Endothelial cell (in vitro differentiated cells): ENCODE measurements at regions not wholly inside any gene's neighbourhood (a gene's known extent, or its start where the extent isn't known, plus 50 kb on each side); places are given as distances from the start of the nearest gene placed in this dataset.
"Not testable (repeated sequence)": the region's sequence is repeated elsewhere in the genome, so short reads cannot be mapped to it uniquely, and the experiment has no call there.

ENCODE experiments used
- DNase-seq: peaks from one replicate; pipeline ENCODE4 v3.0.0; 2021; ENCODE audit warnings: low spot score
- H3K27ac Mint-ChIP-seq: one replicate; pipeline ENCODE4 v1.8.0; 2021; ENCODE audit warnings: mixed read lengths, inconsistent platforms; ENCODE audit not compliant: unreplicated experiment
- H3K27me3 Mint-ChIP-seq: one replicate; pipeline ENCODE4 v1.8.0; 2021; ENCODE audit warnings: mild to moderate bottlenecking, moderate library complexity, mixed read lengths, inconsistent platforms; ENCODE audit not compliant: unreplicated experiment
- H3K36me3 Mint-ChIP-seq: one replicate; pipeline ENCODE4 v1.8.0; 2021; ENCODE audit warnings: mild to moderate bottlenecking, low read depth, mixed read lengths, inconsistent platforms; ENCODE audit not compliant: unreplicated experiment
- H3K4me1 Mint-ChIP-seq: one replicate; pipeline ENCODE4 v1.8.0; 2021; ENCODE audit warnings: mild to moderate bottlenecking, mixed read lengths, inconsistent platforms; ENCODE audit not compliant: unreplicated experiment
- H3K4me3 Mint-ChIP-seq: one replicate; pipeline ENCODE4 v1.8.0; 2021; ENCODE audit warnings: mild to moderate bottlenecking, mixed read lengths, inconsistent platforms; ENCODE audit not compliant: unreplicated experiment
- H3K9me3 Mint-ChIP-seq: one replicate; pipeline ENCODE4 v1.8.0; 2021; ENCODE audit warnings: mixed read lengths, inconsistent platforms; ENCODE audit not compliant: unreplicated experiment
- CTCF ChIP-seq: fragments of 200-600 bp; sonication (generic); IDR thresholded peaks from one replicate; pipeline ENCODE4 v1.5.0; 2021; ENCODE audit warnings: antibody characterized with exemption; ENCODE audit not compliant: unreplicated experiment

- Mint-ChIP-seq H3K4me1 (no peaks in the 10 kb centered on the region), H3K9me3 (peaks cover 8% of the 10 kb centered on the region), H3K27ac (no peak overlapping the region), H3K27me3 (peaks cover 3% of the 10 kb centered on the region), H3K4me3 (no peak overlapping the region), H3K36me3 (no peaks in the 10 kb centered on the region)
- DNase-seq = no peak
- no peak for TF ChIP-seq CTCF
Measured at GRCh38 chr20:41704896-41705295, 86.7 kb upstream of the CHD6 start.

GRCh38 chr20:41702647-41703046, 84.5 kb upstream of the CHD6 start:
- H3K9me3 Mint-ChIP-seq = peaks cover 8% of the 10 kb centered on the region
- TF ChIP-seq CTCF = no peak
- H3K27ac Mint-ChIP-seq = no peak overlapping the region
- H3K27me3 Mint-ChIP-seq = peaks cover 2% of the 10 kb centered on the region
- no peak for DNase-seq
- H3K4me1 Mint-ChIP-seq = no peaks in the 10 kb centered on the region
- no peak overlapping the region for H3K4me3 Mint-ChIP-seq
- no peaks in the 10 kb centered on the region for H3K36me3 Mint-ChIP-seq

- H3K27me3 Mint-ChIP-seq = peaks cover 2% of the 10 kb centered on the region
- DNase-seq = no peak
- H3K9me3 Mint-ChIP-seq = peaks cover 8% of the 10 kb centered on the region
- no peak for TF ChIP-seq CTCF
- no peaks in the 10 kb centered on the region for H3K36me3 Mint-ChIP-seq
- H3K4me1 Mint-ChIP-seq = no peaks in the 10 kb centered on the region
- no peak overlapping the region for H3K27ac Mint-ChIP-seq
- H3K4me3 Mint-ChIP-seq = no peak overlapping the region
Measured at GRCh38 chr20:41701588-41702348, 83.6 kb upstream of the CHD6 start.

- not testable (repeated sequence) for H3K4me1 Mint-ChIP-seq, H3K27ac Mint-ChIP-seq, H3K36me3 Mint-ChIP-seq, H3K27me3 Mint-ChIP-seq, H3K9me3 Mint-ChIP-seq, H3K4me3 Mint-ChIP-seq, DNase-seq
Measured at GRCh38 chr20:41699673-41700072, 81.5 kb upstream of the CHD6 start.

GRCh38 chr20:41697861-41698559, 79.8 kb upstream of the CHD6 start:
- Mint-ChIP-seq H3K27me3 (peaks cover 2% of the 10 kb centered on the region), H3K4me1 (peaks cover 5% of the 10 kb centered on the region), H3K27ac (no peak overlapping the region), H3K9me3 (no peaks in the 10 kb centered on the region), H3K4me3 (no peak overlapping the region), H3K36me3 (no peaks in the 10 kb centered on the region)
- TF ChIP-seq CTCF = peak; percentile 88
- peak; percentile 13 for DNase-seq
